Omental fat pad (tissue), 3 donors: ENCODE measurements at regions not wholly inside any gene's neighbourhood (a gene's known extent, or its start where the extent isn't known, plus 50 kb on each side); places are given as distances from the start of the nearest gene placed in this dataset.
"Not testable (repeated sequence)": the region's sequence is repeated elsewhere in the genome, so short reads cannot be mapped to it uniquely, and the experiment has no call there.

Experiments
- ATAC-seq: fragments of 150-250 bp; one replicate; pipeline ENCODE4 v1.9.1; 2016; ENCODE audit warnings: mild to moderate bottlenecking, moderate library complexity; ENCODE audit not compliant: low FRiP score
- DNase-seq: peaks from one replicate; pipeline ENCODE4 v3.0.0-alpha.2; 2019; ENCODE audit warnings: low spot score
- CTCF ChIP-seq, 3 donors: fragments of 450-650 bp; IDR thresholded peaks; one replicate each; pipeline ENCODE4 v1.5.1; 2016 to 2017; ENCODE audit warnings: antibody characterized with exemption in 3 of 3, mild to moderate bottlenecking in 3 of 3, moderate library complexity in 2 of 3

GRCh38 chr17:68142595-68142994 lies 105.2 kb upstream of the AMZ2 start:
- no peak for TF ChIP-seq CTCF (IDR thresholded peaks at IDR 0.05)
- no peak for ATAC-seq

GRCh38 chr17:68143425-68143824 lies 104.4 kb upstream of the AMZ2 start:
- no peak for TF ChIP-seq CTCF (IDR thresholded peaks at IDR 0.05)
- DNase-seq (no peak), ATAC-seq (no peak)

More at GRCh38 chr17:68142595-68142994, 105.2 kb upstream of the AMZ2 start:
- DNase-seq: no peak

DNA sequence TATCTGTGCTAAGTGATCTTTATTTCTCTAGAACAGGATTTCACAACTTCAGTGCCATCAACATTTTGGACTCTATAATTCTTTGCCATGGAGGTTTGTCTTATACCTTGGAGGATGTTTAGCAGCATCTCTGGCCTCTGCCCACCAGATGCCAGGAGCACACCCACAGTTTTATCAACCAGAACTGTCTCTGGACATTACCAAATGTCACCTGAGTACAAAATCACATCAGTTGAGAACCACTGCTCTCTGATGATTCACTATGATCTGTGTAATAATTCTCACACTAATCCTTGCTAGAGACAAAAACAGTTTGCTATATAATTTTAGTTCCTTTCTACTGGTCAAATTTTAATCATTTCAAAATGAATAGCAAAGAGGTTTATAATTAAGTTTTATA lies 102.8 kb upstream of the AMZ2 start:
- ATAC-seq: no peak
- no peak for DNase-seq
- TF ChIP-seq CTCF (IDR thresholded peaks at IDR 0.05): no peak

- no peak for ATAC-seq
- no peak for TF ChIP-seq CTCF (IDR thresholded peaks at IDR 0.05)
- no peak for DNase-seq
Measured at GRCh38 chr17:68148936-68149335, 98.9 kb upstream of the AMZ2 start.

DNA sequence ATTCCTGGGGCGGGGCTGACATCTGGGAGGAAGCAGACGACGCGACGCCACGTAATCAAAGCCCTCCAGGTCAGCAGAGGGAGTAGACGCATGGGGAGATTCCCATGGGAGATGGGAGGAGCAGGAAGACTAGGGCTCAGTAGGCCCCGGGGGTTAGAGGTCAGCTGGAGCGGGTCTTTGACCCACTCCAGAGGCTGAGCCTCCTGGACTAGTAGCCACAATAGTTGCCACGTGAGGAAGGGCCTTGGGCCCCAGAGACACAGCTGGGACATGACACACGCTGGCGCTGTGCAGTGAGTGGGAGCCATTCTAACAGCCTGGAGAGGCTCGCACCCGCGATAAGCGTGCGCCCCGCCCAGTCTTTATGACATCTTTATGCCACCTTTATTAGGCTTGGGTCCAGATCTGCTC lies 95.7 kb upstream of the AMZ2 start:
- TF ChIP-seq CTCF (IDR thresholded peaks at IDR 0.05): no peak
- ATAC-seq: no peak
- no peak for DNase-seq

GRCh38 chr17:68155692-68156091 lies 92.2 kb upstream of the AMZ2 start:
- ATAC-seq: no peak
- no peak for TF ChIP-seq CTCF (IDR thresholded peaks at IDR 0.05)
- DNase-seq: no peak

DNA sequence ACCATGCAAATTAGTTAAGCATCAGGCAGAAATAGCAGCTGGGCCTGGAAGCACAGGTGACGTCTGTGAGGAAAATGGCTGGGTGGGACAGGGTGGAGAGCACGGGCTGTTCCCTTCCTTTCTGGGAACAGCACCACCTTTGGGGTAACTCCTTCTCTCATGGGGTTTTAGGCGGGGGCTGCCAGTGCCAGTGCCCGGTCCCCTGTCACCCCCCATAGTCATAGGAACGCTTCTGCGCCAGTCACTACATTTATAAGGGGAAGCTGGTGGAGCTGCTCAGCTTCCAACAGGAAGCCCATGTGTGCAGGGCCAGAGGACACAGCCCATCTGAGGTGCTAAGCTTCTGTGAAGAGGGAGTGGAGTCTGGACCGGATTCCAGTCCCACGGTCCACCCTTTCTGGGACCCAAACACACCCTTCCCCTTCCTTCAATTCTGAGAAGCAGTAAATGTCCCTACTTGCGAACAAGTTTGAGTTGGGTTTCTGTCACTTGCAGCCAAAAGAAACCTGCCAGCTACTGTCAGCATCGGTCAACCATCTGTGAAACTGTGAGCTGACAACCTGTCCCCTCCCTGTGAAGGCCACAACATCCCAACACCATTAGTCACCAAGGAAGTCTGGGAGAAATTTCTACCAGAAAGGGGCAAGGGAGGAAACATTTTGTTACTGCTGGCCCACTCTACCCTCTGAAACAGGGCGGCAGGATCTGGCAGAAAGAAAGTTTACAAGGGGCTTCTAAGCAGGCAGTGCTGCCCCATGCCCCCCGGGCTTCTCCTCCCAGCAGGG lies 86.0 kb upstream of the AMZ2 start:
- no peak for DNase-seq
- no peak for ATAC-seq
- no peak for TF ChIP-seq CTCF (IDR thresholded peaks at IDR 0.05)

- not testable (repeated sequence) for ATAC-seq, DNase-seq
Measured at GRCh38 chr17:68168273-68169164, 79.3 kb upstream of the AMZ2 start.

GRCh38 chr17:68169165-68169821 lies 78.5 kb upstream of the AMZ2 start:
- ATAC-seq, DNase-seq: not testable (repeated sequence)
